NCI-H345 (cell line): ENCODE measurements at regions not wholly inside any gene's neighbourhood (a gene's known extent, or its start where the extent isn't known, plus 50 kb on each side); places are given as distances from the start of the nearest gene placed in this dataset.
"Not testable (repeated sequence)": the region's sequence is repeated elsewhere in the genome, so short reads cannot be mapped to it uniquely, and the experiment has no call there.

Experiments
- DNase-seq: peaks from one replicate; lab custom pipeline; 2025; lab: John Stamatoyannopoulos, UW

- DNase-seq, result no peak
Observed at GRCh38 chr10:131020775-131021174, 290.7 kb downstream of the TCERG1L start.

GRCh38 chr10:131021246-131021895 is 290.1 kb downstream of the TCERG1L start:
- DNase-seq, result no peak

GRCh38 chr10:131021969-131022368 is 289.6 kb downstream of the TCERG1L start:
- DNase-seq, result no peak

- no peak for DNase-seq
Observed at GRCh38 chr10:131022369-131022768, 289.2 kb downstream of the TCERG1L start.

GRCh38 chr10:131022981-131023380 is 288.5 kb downstream of the TCERG1L start:
- no peak for DNase-seq

- no peak for DNase-seq
Observed at GRCh38 chr10:131024259-131025131, 287.0 kb downstream of the TCERG1L start.

GRCh38 chr10:131025333-131025732 is 286.2 kb downstream of the TCERG1L start:
- DNase-seq, result no peak

- DNase-seq, result no peak
Observed at GRCh38 chr10:131027256-131027655, 284.3 kb downstream of the TCERG1L start.

- no peak for DNase-seq
Observed at GRCh38 chr10:131031346-131031745, 280.2 kb downstream of the TCERG1L start.

- no peak for DNase-seq
Observed at GRCh38 chr10:131032329-131033165, 279.0 kb downstream of the TCERG1L start.

- no peak for DNase-seq
Observed at GRCh38 chr10:131033166-131034085, 278.1 kb downstream of the TCERG1L start.

GRCh38 chr10:131034451-131034850 is 277.1 kb downstream of the TCERG1L start:
- no peak for DNase-seq

GRCh38 chr10:131035779-131036178 is 275.7 kb downstream of the TCERG1L start:
- DNase-seq, result no peak

GRCh38 chr10:131038056-131038455 is 273.5 kb downstream of the TCERG1L start:
- DNase-seq, result no peak

GRCh38 chr10:131041031-131041430 is 270.5 kb downstream of the TCERG1L start:
- no peak for DNase-seq

- DNase-seq, result no peak
Observed at GRCh38 chr10:131041441-131041840, 270.1 kb downstream of the TCERG1L start.

GRCh38 chr10:131042015-131042414 is 269.5 kb downstream of the TCERG1L start:
- not testable (repeated sequence) for DNase-seq
